MM.1S (cell line): ENCODE measurements at regions not wholly inside any gene's neighbourhood (a gene's known extent, or its start where the extent isn't known, plus 50 kb on each side); places are given as distances from the start of the nearest gene placed in this dataset.

ENCODE experiments used
- DNase-seq: peaks from one replicate; pipeline ENCODE4 v3.0.0-alpha.2; 2015
- H2AFZ ChIP-seq: fragments of 300-600 bp; sonication (generic); 2 replicates; pipeline ENCODE4 v1.6.0; 2016; ENCODE audit warnings: antibody characterized with exemption, low read length
- H3F3A ChIP-seq: fragments of 300-600 bp; sonication (generic); 2 replicates; pipeline ENCODE4 v1.6.1; 2016; ENCODE audit warnings: mild to moderate bottlenecking, antibody characterized with exemption, low read length, moderate library complexity, mixed read lengths; ENCODE audit not compliant: insufficient read depth
- H3K27ac ChIP-seq: fragments of 300-600 bp; sonication (generic); 2 replicates; pipeline ENCODE4 v1.5.1; 2016; ENCODE audit warnings: mild to moderate bottlenecking, low read length
- H3K27me3 ChIP-seq: fragments of 300-600 bp; sonication (generic); replicated peaks from 2 replicates; pipeline ENCODE4 v1.6.0; 2016; ENCODE audit warnings: low read length; ENCODE audit not compliant: insufficient read depth
- H3K36me3 ChIP-seq: fragments of 300-600 bp; sonication (generic); replicated peaks from 2 replicates; pipeline ENCODE4 v1.6.1; 2016; ENCODE audit warnings: mild to moderate bottlenecking, low read length, mixed read lengths; ENCODE audit not compliant: insufficient read depth
- H3K4me1 ChIP-seq: fragments of 300-600 bp; sonication (generic); 2 replicates; pipeline ENCODE4 v1.6.1; 2016; ENCODE audit warnings: low read length, mixed read lengths
- H3K4me2 ChIP-seq: fragments of 300-600 bp; sonication (generic); 2 replicates; pipeline ENCODE4 v1.6.0; 2016; ENCODE audit warnings: low read depth, low read length
- H3K4me3 ChIP-seq: fragments of 300-600 bp; sonication (generic); 2 replicates; pipeline ENCODE4 v1.5.1; 2016; ENCODE audit warnings: low read length, mixed read lengths
- H3K79me2 ChIP-seq: fragments of 300-600 bp; sonication (generic); 2 replicates; pipeline ENCODE4 v1.6.1; 2016; ENCODE audit warnings: mixed run types, low read length, mixed read lengths
- H3K9ac ChIP-seq: fragments of 300-600 bp; sonication (generic); 2 replicates; pipeline ENCODE4 v1.6.1; 2016; ENCODE audit warnings: low read length, mixed read lengths
- H3K9me2 ChIP-seq: fragments of 300-600 bp; sonication (generic); replicated peaks from 2 replicates; pipeline ENCODE4 v1.6.1; 2016; ENCODE audit warnings: mild to moderate bottlenecking, low read length, mixed read lengths; ENCODE audit not compliant: insufficient read depth
- H3K9me3 ChIP-seq: fragments of 300-600 bp; sonication (generic); replicated peaks from 2 replicates; pipeline ENCODE4 v1.6.1; 2016; ENCODE audit warnings: mild to moderate bottlenecking, low read length, mixed read lengths; ENCODE audit not compliant: insufficient read depth
- H4K20me1 ChIP-seq: fragments of 300-600 bp; sonication (generic); 2 replicates; pipeline ENCODE4 v1.6.1; 2016; ENCODE audit warnings: mild to moderate bottlenecking, low read length, moderate library complexity, mixed read lengths; ENCODE audit not compliant: insufficient read depth
- CTCF ChIP-seq: fragments of 300-600 bp; sonication (generic); IDR thresholded peaks from 2 replicates; pipeline ENCODE4 v1.5.1; 2016; ENCODE audit warnings: antibody characterized with exemption, low read length, mixed read lengths
- EZH2 ChIP-seq: fragments of 300-600 bp; sonication (generic); optimal IDR thresholded peaks from 2 replicates; pipeline ENCODE3; 2017; ENCODE audit warnings: low read depth, mild to moderate bottlenecking, antibody characterized with exemption, low read length, mixed read lengths
- EZH2phosphoT487 ChIP-seq: fragments of 300-600 bp; sonication (generic); IDR thresholded peaks from 2 replicates; pipeline ENCODE4 v1.6.1; 2018; ENCODE audit warnings: antibody characterized with exemption, low read length

GRCh38 chr10:109487691-109488090, 435.6 kb downstream of the XPNPEP1 start:
- Histone ChIP-seq H4K20me1 (no peaks in the 10 kb centered on the region), H3K9ac (no peak overlapping the region), H3K9me3 (no peaks in the 10 kb centered on the region), H3K79me2 (no peaks in the 10 kb centered on the region), H3K9me2 (no peaks in the 10 kb centered on the region), H3K27me3 (no peaks in the 10 kb centered on the region), H2AFZ (no peak overlapping the region), H3K27ac (no peak overlapping the region), H3K4me2 (no peak overlapping the region), H3F3A (no peaks in the 10 kb centered on the region), H3K36me3 (no peaks in the 10 kb centered on the region), H3K4me1 (no peaks in the 10 kb centered on the region), H3K4me3 (no peak overlapping the region)
- DNase-seq, result no peak
- TF ChIP-seq CTCF (no peak), EZH2 (no peak), EZH2phosphoT487 (no peak)

- Histone ChIP-seq H3K27me3 (no peaks in the 10 kb centered on the region), H3K9me2 (no peaks in the 10 kb centered on the region), H3K4me3 (no peak overlapping the region), H4K20me1 (no peaks in the 10 kb centered on the region), H3K9ac (no peak overlapping the region), H3K79me2 (no peaks in the 10 kb centered on the region), H3K4me1 (no peaks in the 10 kb centered on the region), H3F3A (no peaks in the 10 kb centered on the region), H3K36me3 (no peaks in the 10 kb centered on the region), H3K27ac (no peak overlapping the region), H3K4me2 (no peak overlapping the region), H3K9me3 (no peaks in the 10 kb centered on the region), H2AFZ (no peak overlapping the region)
- no peak for DNase-seq
- TF ChIP-seq EZH2, result no peak
- no peak for TF ChIP-seq CTCF
- no peak for TF ChIP-seq EZH2phosphoT487
Observed at GRCh38 chr10:109480836-109481235, 442.5 kb downstream of the XPNPEP1 start.

- Histone ChIP-seq H2AFZ (no peak overlapping the region), H3K79me2 (no peaks in the 10 kb centered on the region), H4K20me1 (no peaks in the 10 kb centered on the region), H3K9ac (no peak overlapping the region), H3K4me1 (no peaks in the 10 kb centered on the region), H3F3A (no peaks in the 10 kb centered on the region), H3K27ac (no peak overlapping the region), H3K9me2 (no peaks in the 10 kb centered on the region), H3K4me2 (no peak overlapping the region), H3K4me3 (no peak overlapping the region), H3K9me3 (no peaks in the 10 kb centered on the region), H3K27me3 (no peaks in the 10 kb centered on the region), H3K36me3 (no peaks in the 10 kb centered on the region)
- DNase-seq, result no peak
- no peak for TF ChIP-seq EZH2phosphoT487
- TF ChIP-seq CTCF, result no peak
Observed at GRCh38 chr10:109475711-109476421, 447.4 kb downstream of the XPNPEP1 start.
